GM12875 (cell line): ENCODE measurements at regions not wholly inside any gene's neighbourhood (a gene's known extent, or its start where the extent isn't known, plus 50 kb on each side); places are given as distances from the start of the nearest gene placed in this dataset.

Experiments
- H3K4me3 ChIP-seq: one replicate; pipeline ENCODE4 v1.5.1; 2011; ENCODE audit warnings: low read depth, low read length, control low read depth
- CTCF ChIP-seq: IDR thresholded peaks from 2 replicates; pipeline ENCODE4 v1.5.1; 2011; ENCODE audit warnings: low read depth, mild to moderate bottlenecking, control low read depth, inconsistent platforms, low read length, moderate library complexity, borderline replicate concordance; ENCODE audit not compliant: insufficient read depth

- no peak overlapping the region for H3K4me3 ChIP-seq
- no peak for TF ChIP-seq CTCF
Observed at GRCh38 chr3:34346656-34347055, 548.2 kb downstream of the PDCD6IP start.

- TF ChIP-seq CTCF, result no peak
- no peak overlapping the region for H3K4me3 ChIP-seq
Observed at GRCh38 chr3:34351882-34352777, 553.7 kb downstream of the PDCD6IP start.

- H3K4me3 ChIP-seq, result no peak overlapping the region
- TF ChIP-seq CTCF, result no peak
Observed at GRCh38 chr3:34352778-34353331, 554.4 kb downstream of the PDCD6IP start.

GRCh38 chr3:34357461-34357860, 559.0 kb downstream of the PDCD6IP start:
- TF ChIP-seq CTCF, result no peak
- no peak overlapping the region for H3K4me3 ChIP-seq

- H3K4me3 ChIP-seq, result no peak overlapping the region
- TF ChIP-seq CTCF, result no peak
Observed at GRCh38 chr3:34359064-34359463, 560.6 kb downstream of the PDCD6IP start.

GRCh38 chr3:34360713-34361112, 562.3 kb downstream of the PDCD6IP start:
- no peak overlapping the region for H3K4me3 ChIP-seq
- TF ChIP-seq CTCF, result no peak

GRCh38 chr3:34361921-34362320, 563.5 kb downstream of the PDCD6IP start:
- no peak overlapping the region for H3K4me3 ChIP-seq
- no peak for TF ChIP-seq CTCF
